ENCODE measurements at regions not wholly inside any gene's neighbourhood (a gene's known extent, or its start where the extent isn't known, plus 50 kb on each side); places are given as distances from the start of the nearest gene placed in this dataset.
A peak's percentile ranks its signal among the peaks of the same experiment; 100 is the strongest.

GRCh38 chr2:43152186-43152585 lies 74.2 kb downstream of the ZFP36L2 start:
- peaks cover 7 to 12% (median 11%) of the 10 kb centered on the region in 3 donors for H3K4me1 ChIP-seq
- intact Hi-C loops (cut with DNase I): no loop called here
- no peaks in the 10 kb centered on the region for H3K36me3 ChIP-seq
- peak in 2 of 4 donors; percentile 29 to 37 for ATAC-seq
- no peaks in the 10 kb centered on the region for H3K9me3 ChIP-seq
- H3K27ac ChIP-seq: no peak overlapping the region
- DNase-seq: no peak
- no peak overlapping the region for H3K4me3 ChIP-seq
- TF ChIP-seq, protein P1, sequence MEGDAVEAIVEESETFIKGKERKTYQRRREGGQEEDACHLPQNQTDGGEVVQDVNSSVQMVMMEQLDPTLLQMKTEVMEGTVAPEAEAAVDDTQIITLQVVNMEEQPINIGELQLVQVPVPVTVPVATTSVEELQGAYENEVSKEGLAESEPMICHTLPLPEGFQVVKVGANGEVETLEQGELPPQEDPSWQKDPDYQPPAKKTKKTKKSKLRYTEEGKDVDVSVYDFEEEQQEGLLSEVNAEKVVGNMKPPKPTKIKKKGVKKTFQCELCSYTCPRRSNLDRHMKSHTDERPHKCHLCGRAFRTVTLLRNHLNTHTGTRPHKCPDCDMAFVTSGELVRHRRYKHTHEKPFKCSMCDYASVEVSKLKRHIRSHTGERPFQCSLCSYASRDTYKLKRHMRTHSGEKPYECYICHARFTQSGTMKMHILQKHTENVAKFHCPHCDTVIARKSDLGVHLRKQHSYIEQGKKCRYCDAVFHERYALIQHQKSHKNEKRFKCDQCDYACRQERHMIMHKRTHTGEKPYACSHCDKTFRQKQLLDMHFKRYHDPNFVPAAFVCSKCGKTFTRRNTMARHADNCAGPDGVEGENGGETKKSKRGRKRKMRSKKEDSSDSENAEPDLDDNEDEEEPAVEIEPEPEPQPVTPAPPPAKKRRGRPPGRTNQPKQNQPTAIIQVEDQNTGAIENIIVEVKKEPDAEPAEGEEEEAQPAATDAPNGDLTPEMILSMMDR (IDR thresholded peaks at IDR 0.05): no peak
- no peaks in the 10 kb centered on the region for H3K27me3 ChIP-seq
- no peak for FAIRE-seq
- WGBS, 2 donors: 59 to 66% methylated on average over 8 of the region's 8 CpGs

DNA sequence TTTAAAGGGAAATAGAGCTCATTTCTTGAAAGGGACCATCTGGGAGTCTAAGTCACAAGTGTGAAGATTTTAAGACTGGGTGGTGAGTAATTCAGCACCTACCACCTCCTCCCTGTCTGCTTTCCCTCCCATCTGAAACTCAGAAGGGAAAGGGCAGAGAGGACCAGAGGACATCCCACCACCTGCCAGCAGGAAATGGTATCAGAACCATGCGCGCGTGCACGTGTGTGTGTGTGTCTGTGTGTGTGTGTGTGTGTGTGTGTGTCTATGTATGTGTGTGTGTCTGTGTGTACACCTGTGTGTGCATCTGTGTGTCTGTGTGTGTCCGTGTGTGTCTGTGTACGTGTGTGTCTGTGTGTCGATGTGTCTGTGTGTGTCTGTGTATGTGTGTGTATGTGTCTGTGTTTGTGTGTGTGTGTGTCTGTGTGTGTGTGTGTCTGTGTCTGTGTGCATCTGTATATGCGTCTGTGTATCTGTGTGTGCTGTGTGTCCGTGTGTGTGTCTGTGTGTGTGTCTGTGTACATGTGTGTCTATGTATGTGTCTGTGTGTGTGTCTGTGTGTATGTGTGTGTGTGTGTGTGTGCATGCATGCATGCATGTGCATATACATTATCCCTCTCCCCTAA lies 76.8 kb downstream of the ZFP36L2 start:
- no peak for FAIRE-seq
- Histone ChIP-seq H3K27ac (no peak overlapping the region), H3K4me3 (no peak overlapping the region), H3K4me1 (peaks cover 7 to 12% (median 11%) of the 10 kb centered on the region in 3 donors), H3K36me3 (no peaks in the 10 kb centered on the region), H3K27me3 (no peaks in the 10 kb centered on the region), H3K9me3 (no peaks in the 10 kb centered on the region)
- no peak for DNase-seq
- intact Hi-C loops (cut with DNase I): no loop called here
- TF ChIP-seq, protein P1 (IDR thresholded peaks at IDR 0.05): no peak
- ATAC-seq: no peak
- 91 to 96% methylated on average over 9 of the region's 9 CpGs for WGBS, 2 donors

GRCh38 chr2:43146083-43146482 lies 80.3 kb downstream of the ZFP36L2 start:
- ATAC-seq (no peak), FAIRE-seq (no peak), DNase-seq (no peak)
- Histone ChIP-seq H3K36me3 (no peaks in the 10 kb centered on the region), H3K4me1 (no peaks in the 10 kb centered on the region), H3K27me3 (no peaks in the 10 kb centered on the region), H3K4me3 (no peak overlapping the region), H3K9me3 (no peaks in the 10 kb centered on the region), H3K27ac (no peak overlapping the region)
- intact Hi-C loops (cut with DNase I): no loop called here
- TF ChIP-seq, protein P1 (IDR thresholded peaks at IDR 0.05): no peak
- whole genome bisulfite sequencing, 2 donors: 77 to 82% methylated on average over 5 of the region's 5 CpGs

DNA sequence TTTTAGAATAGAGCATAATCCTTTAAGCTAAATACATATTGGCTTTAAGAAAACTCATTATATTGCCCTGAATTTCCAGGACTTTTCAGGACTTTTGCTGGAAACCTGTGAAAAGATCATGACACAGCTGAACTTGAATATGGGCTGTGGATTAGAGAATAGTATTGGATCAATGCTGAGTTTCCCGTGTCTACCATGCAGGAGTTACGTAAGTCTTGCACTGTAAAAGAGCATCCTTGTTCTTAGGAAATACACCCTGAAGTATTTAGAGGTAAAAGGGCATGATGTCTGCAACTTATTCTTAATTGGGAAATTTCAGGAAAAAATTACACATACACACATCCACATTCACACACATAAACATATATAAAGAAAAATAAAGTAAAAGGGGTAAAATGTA lies 82.1 kb downstream of the ZFP36L2 start:
- no peak overlapping the region for H3K27ac ChIP-seq
- no peaks in the 10 kb centered on the region for H3K4me1 ChIP-seq
- no peaks in the 10 kb centered on the region for H3K36me3 ChIP-seq
- intact Hi-C loops (cut with DNase I): no loop called here
- H3K27me3 ChIP-seq: no peaks in the 10 kb centered on the region
- ATAC-seq (no peak), FAIRE-seq (no peak), DNase-seq (no peak)
- H3K9me3 ChIP-seq: no peaks in the 10 kb centered on the region
- 75 to 89% methylated on average over 2 of the region's 2 CpGs for WGBS, 2 donors
- TF ChIP-seq, protein P1 (IDR thresholded peaks at IDR 0.05): no peak
- no peak overlapping the region for H3K4me3 ChIP-seq

DNA sequence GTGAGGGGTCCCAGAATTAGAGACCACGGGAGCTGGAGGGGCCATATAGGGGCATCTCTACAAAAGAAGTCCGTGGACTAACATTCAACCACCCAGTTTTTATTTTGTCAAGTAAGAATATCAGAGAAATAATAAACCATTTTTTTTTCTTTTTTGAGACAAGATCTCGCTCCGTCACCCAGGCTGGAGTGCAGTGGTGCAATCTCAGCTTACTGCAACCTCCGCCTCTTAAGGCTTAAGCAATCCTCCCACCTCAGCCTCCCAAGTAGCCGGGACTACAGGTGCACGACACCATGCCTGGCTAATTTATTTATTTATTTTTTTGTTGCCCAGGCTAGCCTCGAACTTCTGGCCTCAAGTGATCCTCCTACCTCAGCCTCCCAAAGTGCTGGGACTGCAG lies 82.7 kb downstream of the ZFP36L2 start:
- Histone ChIP-seq H3K9me3 (no peaks in the 10 kb centered on the region), H3K4me3 (no peak overlapping the region), H3K36me3 (no peaks in the 10 kb centered on the region), H3K27ac (no peak overlapping the region), H3K27me3 (no peaks in the 10 kb centered on the region), H3K4me1 (no peaks in the 10 kb centered on the region)
- intact Hi-C loops (cut with DNase I): no loop called here
- 82 to 83% methylated on average over 8 of the region's 8 CpGs for WGBS, 2 donors
- DNase-seq (peak in 1 of 6 donors; percentile 8), ATAC-seq (no peak), FAIRE-seq (no peak)
- TF ChIP-seq, protein P1 (IDR thresholded peaks at IDR 0.05): no peak

Data from pancreas (tissue), 10 donors.